ENCODE measurements at regions not wholly inside any gene's neighbourhood (a gene's known extent, or its start where the extent isn't known, plus 50 kb on each side); places are given as distances from the start of the nearest gene placed in this dataset.
A peak's percentile ranks its signal among the peaks of the same experiment; 100 is the strongest.
"Not testable (repeated sequence)": the region's sequence is repeated elsewhere in the genome, so short reads cannot be mapped to it uniquely, and the experiment has no call there.

DNA sequence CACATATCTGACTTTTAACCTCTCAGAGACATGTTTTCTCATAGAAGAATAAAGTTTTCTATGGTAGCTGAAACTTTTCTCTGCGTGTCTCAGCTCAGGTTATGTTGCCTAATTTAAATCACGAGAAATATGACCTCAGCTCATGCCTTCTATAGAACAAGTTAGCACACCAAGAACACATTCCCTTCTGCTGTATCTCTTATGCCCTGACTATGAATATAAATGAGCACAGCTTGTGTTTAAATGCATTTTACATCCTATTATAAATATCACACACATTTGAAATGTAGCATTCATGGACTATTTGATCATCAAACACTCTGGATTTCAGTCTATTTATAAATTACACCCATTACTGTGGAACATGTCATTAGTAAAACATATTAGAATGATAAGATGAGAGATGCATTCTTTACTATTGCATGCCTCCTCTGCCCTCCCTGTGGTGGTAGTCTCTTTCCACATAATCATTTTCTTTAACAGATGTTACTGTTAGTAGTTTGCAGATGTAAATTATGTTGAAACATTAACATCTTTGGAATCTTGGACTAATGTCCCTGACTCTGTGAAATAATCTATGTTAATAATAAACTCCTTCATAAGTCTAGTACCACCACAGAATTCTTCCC lies 2044.9 kb upstream of the PCDH20 start:
- Histone ChIP-seq H3K27ac (no peak overlapping the region), H3K36me3 (no peaks in the 10 kb centered on the region), H3K4me1 (no peaks in the 10 kb centered on the region), H3K27me3 (no peaks in the 10 kb centered on the region), H3K4me3 (no peak overlapping the region), H3K9me3 (peaks cover 0 to 7% of the 10 kb centered on the region in 2 donors)
- TF ChIP-seq, protein P1, sequence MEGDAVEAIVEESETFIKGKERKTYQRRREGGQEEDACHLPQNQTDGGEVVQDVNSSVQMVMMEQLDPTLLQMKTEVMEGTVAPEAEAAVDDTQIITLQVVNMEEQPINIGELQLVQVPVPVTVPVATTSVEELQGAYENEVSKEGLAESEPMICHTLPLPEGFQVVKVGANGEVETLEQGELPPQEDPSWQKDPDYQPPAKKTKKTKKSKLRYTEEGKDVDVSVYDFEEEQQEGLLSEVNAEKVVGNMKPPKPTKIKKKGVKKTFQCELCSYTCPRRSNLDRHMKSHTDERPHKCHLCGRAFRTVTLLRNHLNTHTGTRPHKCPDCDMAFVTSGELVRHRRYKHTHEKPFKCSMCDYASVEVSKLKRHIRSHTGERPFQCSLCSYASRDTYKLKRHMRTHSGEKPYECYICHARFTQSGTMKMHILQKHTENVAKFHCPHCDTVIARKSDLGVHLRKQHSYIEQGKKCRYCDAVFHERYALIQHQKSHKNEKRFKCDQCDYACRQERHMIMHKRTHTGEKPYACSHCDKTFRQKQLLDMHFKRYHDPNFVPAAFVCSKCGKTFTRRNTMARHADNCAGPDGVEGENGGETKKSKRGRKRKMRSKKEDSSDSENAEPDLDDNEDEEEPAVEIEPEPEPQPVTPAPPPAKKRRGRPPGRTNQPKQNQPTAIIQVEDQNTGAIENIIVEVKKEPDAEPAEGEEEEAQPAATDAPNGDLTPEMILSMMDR (IDR thresholded peaks at IDR 0.05) = no peak
- no peak for DNase-seq (ENCODE audit: low spot score)

DNA sequence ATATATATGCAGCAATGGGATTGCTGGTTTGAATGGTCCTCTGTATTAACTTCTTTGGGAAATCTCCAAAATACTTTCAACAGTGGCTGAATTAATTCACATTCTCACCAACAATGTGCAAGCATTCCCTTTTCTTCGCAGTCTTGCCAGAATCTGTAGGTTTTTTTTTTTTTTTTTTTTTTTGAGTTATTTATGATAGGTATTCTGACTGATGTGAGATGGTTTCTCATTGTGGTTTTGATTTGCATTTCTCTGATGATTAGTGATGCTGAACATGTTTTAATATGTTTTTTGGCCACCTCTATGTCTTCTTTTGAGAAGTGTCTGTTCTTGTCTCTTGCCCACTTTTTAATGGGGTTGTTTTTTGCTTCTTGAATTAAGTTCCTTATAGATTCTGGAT lies 2041.5 kb upstream of the PCDH20 start:
- no peaks in the 10 kb centered on the region for H3K9me3 ChIP-seq
- no peak overlapping the region for H3K4me3 ChIP-seq
- no peaks in the 10 kb centered on the region for H3K36me3 ChIP-seq
- DNase-seq (ENCODE audit: low spot score) = no peak
- no peak overlapping the region for H3K27ac ChIP-seq
- TF ChIP-seq, protein P1 (IDR thresholded peaks at IDR 0.05) = no peak
- no peaks in the 10 kb centered on the region for H3K27me3 ChIP-seq
- H3K4me1 ChIP-seq = no peaks in the 10 kb centered on the region

DNA sequence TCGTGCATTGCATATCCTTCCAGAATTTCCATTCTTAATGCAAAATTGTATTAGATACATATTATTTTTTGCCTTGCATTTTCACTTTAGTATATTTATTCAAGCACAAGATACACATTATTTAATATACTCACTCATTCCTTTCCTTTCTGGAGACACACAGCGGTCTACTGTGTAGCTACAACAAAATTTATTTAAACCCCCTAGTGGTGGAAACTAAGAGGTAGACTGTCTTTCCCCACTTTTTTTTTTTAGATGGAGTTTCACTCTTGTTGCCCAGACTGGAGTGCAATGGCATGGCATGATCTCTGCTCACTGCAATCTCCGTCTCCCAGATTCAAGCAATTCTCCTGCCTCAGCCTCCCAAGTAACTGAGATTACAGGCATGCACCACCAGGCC lies 2040.3 kb upstream of the PCDH20 start:
- TF ChIP-seq, protein P1 (IDR thresholded peaks at IDR 0.05) = peak in 1 of 2 donors; percentile 33
- no peak for DNase-seq (ENCODE audit: low spot score)
- no peaks in the 10 kb centered on the region for H3K9me3 ChIP-seq
- H3K27me3 ChIP-seq = no peaks in the 10 kb centered on the region
- H3K4me3 ChIP-seq = no peak overlapping the region
- no peaks in the 10 kb centered on the region for H3K36me3 ChIP-seq
- no peak overlapping the region for H3K27ac ChIP-seq
- no peaks in the 10 kb centered on the region for H3K4me1 ChIP-seq

DNA sequence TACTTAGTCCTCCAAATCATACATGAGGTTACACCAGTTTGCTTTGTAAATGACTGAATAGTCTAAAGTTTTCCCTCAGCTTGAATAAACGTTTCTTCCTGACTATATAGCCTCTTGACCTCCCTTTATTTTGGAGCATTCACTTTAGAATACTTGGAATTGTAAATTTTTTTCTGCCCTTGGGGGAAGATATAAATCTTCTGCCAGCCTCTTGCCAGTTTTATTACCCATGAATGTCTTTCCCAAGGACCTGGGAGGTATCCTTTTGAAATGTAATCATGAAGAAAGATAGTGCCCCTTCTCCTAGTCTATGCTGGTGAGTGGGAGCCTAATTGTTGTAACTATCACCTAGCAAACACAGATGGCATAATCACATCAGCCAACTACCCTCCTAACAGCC lies 2033.9 kb upstream of the PCDH20 start:
- DNase-seq (ENCODE audit: low spot score) = no peak

DNA sequence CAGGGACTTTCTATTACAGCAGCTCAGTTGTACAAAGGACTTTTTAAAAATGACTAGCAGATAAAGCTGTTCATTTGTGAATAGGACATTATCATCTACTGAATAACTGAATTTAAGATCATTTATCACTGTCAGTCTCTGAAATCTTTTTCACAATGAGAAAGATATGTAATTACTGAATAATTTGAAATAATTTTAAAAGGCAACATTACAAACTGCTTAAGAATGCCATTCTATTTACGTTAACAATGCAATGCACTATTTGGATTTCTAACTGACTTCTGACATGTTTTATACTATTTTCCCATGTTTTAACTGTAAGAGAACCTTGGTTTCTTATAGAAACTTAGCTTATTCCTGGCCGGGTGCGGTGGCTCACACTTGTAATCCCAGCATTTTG lies 2033.0 kb upstream of the PCDH20 start:
- H3K27me3 ChIP-seq = no peaks in the 10 kb centered on the region
- TF ChIP-seq, protein P1 (IDR thresholded peaks at IDR 0.05) = no peak
- DNase-seq (ENCODE audit: low spot score) = no peak
- no peaks in the 10 kb centered on the region for H3K4me1 ChIP-seq
- H3K9me3 ChIP-seq = no peaks in the 10 kb centered on the region
- H3K4me3 ChIP-seq = no peak overlapping the region
- no peak overlapping the region for H3K27ac ChIP-seq
- no peaks in the 10 kb centered on the region for H3K36me3 ChIP-seq

More for the DNA sequence above, 2033.9 kb upstream of the PCDH20 start:
- Histone ChIP-seq H3K9me3 (no peaks in the 10 kb centered on the region), H3K27me3 (no peaks in the 10 kb centered on the region), H3K27ac (no peak overlapping the region), H3K36me3 (no peaks in the 10 kb centered on the region), H3K4me1 (no peaks in the 10 kb centered on the region), H3K4me3 (no peak overlapping the region)
- TF ChIP-seq, protein P1 (IDR thresholded peaks at IDR 0.05) = no peak

DNA sequence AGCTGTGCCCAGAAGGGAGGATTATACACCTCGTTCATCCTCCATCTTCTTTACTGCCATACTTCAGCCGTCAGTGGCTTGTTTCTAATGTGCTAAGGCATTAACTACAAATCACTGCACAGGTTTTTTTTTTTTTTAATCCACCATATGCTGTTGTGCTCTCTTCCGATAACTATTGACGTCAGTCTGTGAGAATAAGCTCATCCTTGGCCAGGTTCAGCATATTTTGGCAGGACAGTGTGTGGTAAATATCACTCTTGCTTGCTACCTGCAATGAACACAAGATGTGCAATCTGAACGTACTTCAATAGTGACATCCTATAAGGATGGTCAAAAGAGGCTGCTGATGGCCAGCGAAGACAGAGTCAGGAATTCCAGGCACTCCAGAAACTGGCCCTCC lies 2030.7 kb upstream of the PCDH20 start:
- Histone ChIP-seq H3K27ac (no peak overlapping the region), H3K4me1 (no peaks in the 10 kb centered on the region), H3K9me3 (no peaks in the 10 kb centered on the region), H3K4me3 (no peak overlapping the region), H3K27me3 (no peaks in the 10 kb centered on the region), H3K36me3 (no peaks in the 10 kb centered on the region)
- TF ChIP-seq, protein P1 (IDR thresholded peaks at IDR 0.05) = no peak
- DNase-seq (ENCODE audit: low spot score) = no peak

DNA sequence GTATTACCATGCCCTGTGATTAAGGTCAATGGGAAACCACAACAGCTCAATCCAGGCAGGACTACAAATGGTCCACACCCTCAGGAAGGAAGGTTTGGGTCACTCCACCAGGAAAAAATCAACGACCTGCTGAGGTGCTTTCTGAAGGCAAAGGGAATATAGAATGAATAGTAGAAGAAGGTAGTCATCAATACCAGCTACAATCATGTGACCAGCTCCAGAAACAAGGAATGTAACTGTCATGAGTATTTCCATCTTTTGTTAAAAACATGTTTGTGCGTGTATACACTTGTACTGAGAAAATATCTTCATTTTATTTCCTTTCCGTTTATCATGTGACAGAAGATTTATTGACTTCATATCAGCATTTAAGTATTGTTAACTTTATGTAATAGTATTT lies 2028.6 kb upstream of the PCDH20 start:
- H3K27me3 ChIP-seq; H3K4me3 ChIP-seq; DNase-seq (ENCODE audit: low spot score); H3K9me3 ChIP-seq; H3K4me1 ChIP-seq; H3K36me3 ChIP-seq; H3K27ac ChIP-seq: not testable (repeated sequence)
